H9 (cell line): ENCODE measurements at regions not wholly inside any gene's neighbourhood (a gene's known extent, or its start where the extent isn't known, plus 50 kb on each side); places are given as distances from the start of the nearest gene placed in this dataset.

ENCODE experiments used
- DNase-seq: peaks from one replicate; pipeline ENCODE4 v3.0.0-alpha.2; 2017
- H2AFZ ChIP-seq: one replicate; pipeline ENCODE4 v1.6.1; 2013; ENCODE audit warnings: mild to moderate bottlenecking, low read length, control low read depth, moderate library complexity
- H2AK5ac ChIP-seq: 2 replicates; pipeline ENCODE4 v1.6.1; 2013; ENCODE audit warnings: low read length, control low read depth, mixed read lengths; ENCODE audit not compliant: insufficient read length
- H2BK120ac ChIP-seq: one replicate; pipeline ENCODE4 v1.6.1; 2013; ENCODE audit warnings: low read depth, mild to moderate bottlenecking, low read length, control low read depth, inconsistent platforms; ENCODE audit not compliant: poor library complexity, severe bottlenecking
- H2BK12ac ChIP-seq: 2 replicates; pipeline ENCODE4 v1.6.1; 2013; ENCODE audit warnings: low read length, control low read depth, mixed read lengths, low read depth; ENCODE audit not compliant: insufficient read length
- H2BK15ac ChIP-seq: 2 replicates; pipeline ENCODE4 v1.6.1; 2013; ENCODE audit warnings: low read depth, low read length, control low read depth
- H2BK20ac ChIP-seq: one replicate; pipeline ENCODE4 v1.6.1; 2013; ENCODE audit warnings: low read depth, mild to moderate bottlenecking, low read length, control low read depth, inconsistent platforms; ENCODE audit not compliant: poor library complexity, severe bottlenecking
- H2BK5ac ChIP-seq: 2 replicates; pipeline ENCODE4 v1.6.1; 2013; ENCODE audit warnings: low read length, control low read depth, mixed read lengths; ENCODE audit not compliant: insufficient read length
- H3K14ac ChIP-seq: 2 replicates; pipeline ENCODE4 v1.6.1; 2013; ENCODE audit warnings: low read length, control low read depth; ENCODE audit not compliant: insufficient read depth
- H3K18ac ChIP-seq: 2 replicates; pipeline ENCODE4 v1.6.1; 2013; ENCODE audit warnings: low read depth, mild to moderate bottlenecking, mixed read lengths, low read length, control low read depth; ENCODE audit not compliant: insufficient read length
- H3K23ac ChIP-seq: 2 replicates; pipeline ENCODE4 v1.6.1; 2013; ENCODE audit warnings: low read length, control low read depth, mixed read lengths, low read depth; ENCODE audit not compliant: insufficient read length
- H3K23me2 ChIP-seq: 2 replicates; pipeline ENCODE4 v1.6.1; 2013; ENCODE audit warnings: low read depth, mild to moderate bottlenecking, mixed read lengths, low read length, control low read depth; ENCODE audit not compliant: insufficient read length, poor library complexity, severe bottlenecking
- H3K27ac ChIP-seq: 2 replicates; pipeline ENCODE4 v1.5.1; 2013; ENCODE audit warnings: low read length, control low read depth, mixed read lengths, low read depth; ENCODE audit not compliant: insufficient read length
- H3K27me3 ChIP-seq: 2 replicates; pipeline ENCODE4 v1.6.1; 2013; ENCODE audit warnings: low read length, control low read depth, inconsistent platforms; ENCODE audit not compliant: insufficient read depth
- H3K4ac ChIP-seq: 2 replicates; pipeline ENCODE4 v1.6.1; 2013; ENCODE audit warnings: low read depth, mild to moderate bottlenecking, control low read depth, inconsistent platforms, low read length, moderate library complexity
- H3K4me1 ChIP-seq: 2 replicates; pipeline ENCODE4 v1.6.1; 2013; ENCODE audit warnings: low read length, control low read depth, inconsistent platforms; ENCODE audit not compliant: insufficient read depth
- H3K4me2 ChIP-seq: 2 replicates; pipeline ENCODE4 v1.6.1; 2013; ENCODE audit warnings: low read length, control low read depth, mixed read lengths; ENCODE audit not compliant: insufficient read length, insufficient read depth
- H3K56ac ChIP-seq: 2 replicates; pipeline ENCODE4 v1.6.1; 2013; ENCODE audit warnings: low read depth, mild to moderate bottlenecking, mixed read lengths, low read length, control low read depth; ENCODE audit not compliant: insufficient read length
- H3K79me1 ChIP-seq: 2 replicates; pipeline ENCODE4 v1.6.1; 2013; ENCODE audit warnings: low read depth, mild to moderate bottlenecking, moderate library complexity, low read length, control low read depth, inconsistent platforms; ENCODE audit not compliant: insufficient read depth, poor library complexity, severe bottlenecking
- H3K79me2 ChIP-seq: 2 replicates; pipeline ENCODE4 v1.6.1; 2013; ENCODE audit warnings: low read length, control low read depth, inconsistent platforms; ENCODE audit not compliant: insufficient read depth
- H3K9ac ChIP-seq: 2 replicates; pipeline ENCODE4 v1.6.1; 2013; ENCODE audit warnings: low read length, control low read depth, mixed read lengths; ENCODE audit not compliant: insufficient read length; ENCODE audit errors: extremely low read depth
- H3K9me3 ChIP-seq: one replicate; pipeline ENCODE4 v1.6.1; 2013; ENCODE audit warnings: low read depth, low read length, inconsistent platforms; ENCODE audit not compliant: control insufficient read depth
- H3T11ph ChIP-seq: one replicate; pipeline ENCODE4 v1.6.1; 2013; ENCODE audit warnings: mild to moderate bottlenecking, low read length, control low read depth, inconsistent platforms
- H4K20me1 ChIP-seq: one replicate; pipeline ENCODE4 v1.6.1; 2013; ENCODE audit not compliant: control insufficient read depth, insufficient read length, insufficient read depth
- H4K5ac ChIP-seq: 2 replicates; pipeline ENCODE4 v1.6.1; 2013; ENCODE audit warnings: low read depth, mild to moderate bottlenecking, mixed read lengths, low read length, control low read depth; ENCODE audit not compliant: insufficient read length
- H4K8ac ChIP-seq: replicated peaks from 2 replicates; pipeline ENCODE4 v1.6.1; 2013; ENCODE audit warnings: low read length, control low read depth, mixed read lengths, low read depth; ENCODE audit not compliant: insufficient read length
- H4K91ac ChIP-seq: 2 replicates; pipeline ENCODE4 v1.6.1; 2013; ENCODE audit warnings: low read depth, mild to moderate bottlenecking, moderate library complexity, mixed read lengths, low read length, control low read depth; ENCODE audit not compliant: insufficient read length
- H3K27ac Mint-ChIP-seq, 3 experiments: 2 replicates in 2 of 3; 3 replicates in 1 of 3; pipeline ENCODE4 v1.8.0; 2020 to 2021; ENCODE audit warnings: mixed read lengths in 3 of 3, mild to moderate bottlenecking in 1 of 3, moderate library complexity in 1 of 3
- H3K27me3 Mint-ChIP-seq: 2 replicates; pipeline ENCODE4 v1.8.0; 2021; ENCODE audit warnings: low read depth, mild to moderate bottlenecking, moderate library complexity, mixed read lengths
- H3K36me3 Mint-ChIP-seq, 3 experiments: 2 replicates in 2 of 3; 3 replicates in 1 of 3; pipeline ENCODE4 v1.8.0; 2020 to 2021; ENCODE audit warnings: low read depth in 3 of 3, mixed read lengths in 3 of 3; ENCODE audit not compliant: insufficient read depth in 1 of 3
- H3K4me1 Mint-ChIP-seq, 2 experiments: 2 replicates each; pipeline ENCODE4 v1.8.0; 2020; ENCODE audit warnings: mixed read lengths in 2 of 2
- H3K4me3 Mint-ChIP-seq, 2 experiments: 2 replicates in 1 of 2; 3 replicates in 1 of 2; pipeline ENCODE4 v1.8.0; 2020 to 2021; ENCODE audit warnings: mild to moderate bottlenecking in 2 of 2, mixed read lengths in 2 of 2, moderate library complexity in 1 of 2
- H3K9me3 Mint-ChIP-seq, 2 experiments: 2 replicates in 1 of 2; 3 replicates in 1 of 2; pipeline ENCODE4 v1.8.0; 2020; ENCODE audit warnings: mild to moderate bottlenecking in 2 of 2, mixed read lengths in 2 of 2, moderate library complexity in 1 of 2
- WGBS: extraction: QIAGEN DNeasy Blood & Tissue Kit; methylation state at CpG from one replicate; pipeline ENCODE4 v1.1.7; 2013; ENCODE audit warnings: missing lambda C conversion rate, low lambda C conversion rate, mixed read lengths; ENCODE audit not compliant: insufficient read length; ENCODE audit errors: extremely low coverage; 5-methylcytosine and 5-hydroxymethylcytosine counted together
- TF ChIP-seq, protein P1 (sequence below): fragments of 200-600 bp; sonication (generic); conservative IDR thresholded peaks from 3 replicates; pipeline ENCODE4 v1.8.0; 2021; ENCODE audit warnings: antibody characterized with exemption, mild to moderate bottlenecking

DNA sequence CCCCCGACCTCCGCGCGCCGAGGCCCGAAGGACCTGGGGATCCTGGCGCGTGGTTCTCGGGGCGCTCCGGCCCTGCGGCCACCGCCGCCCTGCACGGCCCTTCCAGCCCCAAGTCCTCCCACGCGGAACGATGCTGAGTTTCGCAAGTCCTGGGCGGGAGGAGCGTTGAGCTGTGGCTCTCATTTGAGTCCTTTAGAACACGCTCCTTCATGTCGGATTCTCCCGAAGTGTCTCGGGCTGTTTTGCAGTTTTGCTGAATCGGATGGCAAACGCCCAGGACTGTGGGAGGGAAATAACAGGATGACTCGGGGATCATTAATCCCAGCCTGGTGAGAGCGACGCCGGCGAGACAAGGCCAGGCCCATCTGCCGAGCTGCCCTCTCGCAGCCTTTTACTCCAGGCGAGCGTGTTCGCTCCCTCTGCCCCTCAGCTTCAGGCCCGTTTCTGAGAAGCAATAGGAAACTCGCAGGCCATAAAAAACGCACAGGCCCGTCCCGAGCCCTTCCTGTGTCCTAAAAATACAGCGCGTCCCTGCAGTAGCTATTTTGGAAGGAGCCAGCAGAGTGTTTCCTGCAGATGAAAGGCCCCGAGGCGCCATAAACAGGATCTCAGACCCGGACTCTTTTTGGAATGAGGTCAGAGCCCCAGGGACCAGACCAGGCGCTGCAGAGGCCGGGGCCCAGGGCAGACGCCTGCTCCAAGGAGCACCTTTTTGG lies 153.5 kb downstream of the DLL1 start:
- Histone ChIP-seq H2BK5ac (no peak overlapping the region), H3K4me1 (no peaks in the 10 kb centered on the region), H2BK20ac (no peak overlapping the region), H4K5ac (no peak overlapping the region), H3K4ac (no peak overlapping the region), H2BK12ac (no peak overlapping the region), H3K27ac (no peak overlapping the region), H3K4me2 (no peak overlapping the region), H3K9ac (no peak overlapping the region), H2AFZ (no peak overlapping the region), H3K79me1 (no peaks in the 10 kb centered on the region), H2BK15ac (no peak overlapping the region), H3K79me2 (no peaks in the 10 kb centered on the region), H2BK120ac (no peak overlapping the region), H3K23me2 (no peaks in the 10 kb centered on the region), H3K9me3 (no peaks in the 10 kb centered on the region), H3K18ac (no peak overlapping the region), H3K23ac (no peak overlapping the region), H2AK5ac (no peak overlapping the region), H3K14ac (no peak overlapping the region), H4K8ac (no peak overlapping the region), H4K20me1 (no peaks in the 10 kb centered on the region), H4K91ac (no peak overlapping the region), H3K27me3 (no peaks in the 10 kb centered on the region), H3T11ph (no peak overlapping the region), H3K56ac (no peak overlapping the region)
- Mint-ChIP-seq H3K4me1 (peaks cover 0 to 5% of the 10 kb centered on the region in 2 experiments; a peak in 3 of 4 replicates), H3K36me3 (peaks cover 7 to 24% (median 11%) of the 10 kb centered on the region in 3 experiments), H3K9me3 (peaks cover 30 to 33% of the 10 kb centered on the region in 2 experiments), H3K27me3 (peaks cover 18% of the 10 kb centered on the region), H3K27ac (no peak overlapping the region), H3K4me3 (no peak overlapping the region)
- no CpG with 5 or more reads among the region's 50 CpGs for WGBS
- DNase-seq: peak; percentile 20
- TF ChIP-seq, protein P1, sequence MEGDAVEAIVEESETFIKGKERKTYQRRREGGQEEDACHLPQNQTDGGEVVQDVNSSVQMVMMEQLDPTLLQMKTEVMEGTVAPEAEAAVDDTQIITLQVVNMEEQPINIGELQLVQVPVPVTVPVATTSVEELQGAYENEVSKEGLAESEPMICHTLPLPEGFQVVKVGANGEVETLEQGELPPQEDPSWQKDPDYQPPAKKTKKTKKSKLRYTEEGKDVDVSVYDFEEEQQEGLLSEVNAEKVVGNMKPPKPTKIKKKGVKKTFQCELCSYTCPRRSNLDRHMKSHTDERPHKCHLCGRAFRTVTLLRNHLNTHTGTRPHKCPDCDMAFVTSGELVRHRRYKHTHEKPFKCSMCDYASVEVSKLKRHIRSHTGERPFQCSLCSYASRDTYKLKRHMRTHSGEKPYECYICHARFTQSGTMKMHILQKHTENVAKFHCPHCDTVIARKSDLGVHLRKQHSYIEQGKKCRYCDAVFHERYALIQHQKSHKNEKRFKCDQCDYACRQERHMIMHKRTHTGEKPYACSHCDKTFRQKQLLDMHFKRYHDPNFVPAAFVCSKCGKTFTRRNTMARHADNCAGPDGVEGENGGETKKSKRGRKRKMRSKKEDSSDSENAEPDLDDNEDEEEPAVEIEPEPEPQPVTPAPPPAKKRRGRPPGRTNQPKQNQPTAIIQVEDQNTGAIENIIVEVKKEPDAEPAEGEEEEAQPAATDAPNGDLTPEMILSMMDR: no peak
